Thyroid gland (tissue), 4 donors: ENCODE measurements at regions not wholly inside any gene's neighbourhood (a gene's known extent, or its start where the extent isn't known, plus 50 kb on each side); places are given as distances from the start of the nearest gene placed in this dataset.

Experiments
- DNase-seq, 2 donors: peaks; one replicate each; pipeline ENCODE4 v3.0.0-alpha.2; 2019
- H3K27ac ChIP-seq, 3 donors: fragments of 200-600 bp; sonication (generic); 1 replicate in 2 of 3; 2 replicates in 1 of 3; pipeline ENCODE4 v1.5.1; 2016 to 2019; ENCODE audit warnings: mild to moderate bottlenecking in 1 of 3, moderate library complexity in 1 of 3
- H3K27me3 ChIP-seq: fragments of 200-600 bp; sonication (generic); one replicate; pipeline ENCODE4 v1.5.1; 2019
- H3K36me3 ChIP-seq, 2 donors: fragments of 200-600 bp; sonication (generic); one replicate each; pipeline ENCODE4 v1.5.1; 2016 to 2019
- H3K4me1 ChIP-seq, 2 donors: fragments of 200-600 bp; sonication (generic); one replicate each; pipeline ENCODE4 v1.5.1; 2017 to 2019
- H3K4me3 ChIP-seq, 3 donors: fragments of 200-600 bp; sonication (generic); replicated peaks in 1 of 3; 1 replicate in 2 of 3; 2 replicates in 1 of 3; pipeline ENCODE4 v1.5.1; 2016; ENCODE audit warnings: mild to moderate bottlenecking in 1 of 3
- H3K9me3 ChIP-seq: fragments of 200-600 bp; sonication (generic); one replicate; pipeline ENCODE4 v1.5.1; 2017
- POLR2A ChIP-seq, 2 donors: fragments of 450-650 bp; IDR thresholded peaks; one replicate each; pipeline ENCODE4 v1.6.1; 2017; ENCODE audit warnings: antibody characterized with exemption in 2 of 2, mild to moderate bottlenecking in 2 of 2, moderate library complexity in 1 of 2
- WGBS, 2 donors: methylation state at CpG; one replicate each; pipeline ENCODE4 v1.1.5; 2017; 5-methylcytosine and 5-hydroxymethylcytosine counted together
- intact Hi-C: fragments of 100-400 bp; cut with DNase I; formaldehyde crosslinking; loops from one replicate; pipeline ENCODE4 v1.15.1; 2023
- TF ChIP-seq, protein P1 (sequence below), 6 experiments: fragments of 200-600 bp in 3 of 6; fragments of 450-650 bp in 3 of 6; sonication (generic) in 3 of 6; IDR thresholded peaks; one replicate each; pipeline ENCODE4 v1.5.1; 2016 to 2019; ENCODE audit warnings: antibody characterized with exemption in 6 of 6, mild to moderate bottlenecking in 2 of 6, inconsistent platforms in 1 of 6, moderate library complexity in 1 of 6

DNA sequence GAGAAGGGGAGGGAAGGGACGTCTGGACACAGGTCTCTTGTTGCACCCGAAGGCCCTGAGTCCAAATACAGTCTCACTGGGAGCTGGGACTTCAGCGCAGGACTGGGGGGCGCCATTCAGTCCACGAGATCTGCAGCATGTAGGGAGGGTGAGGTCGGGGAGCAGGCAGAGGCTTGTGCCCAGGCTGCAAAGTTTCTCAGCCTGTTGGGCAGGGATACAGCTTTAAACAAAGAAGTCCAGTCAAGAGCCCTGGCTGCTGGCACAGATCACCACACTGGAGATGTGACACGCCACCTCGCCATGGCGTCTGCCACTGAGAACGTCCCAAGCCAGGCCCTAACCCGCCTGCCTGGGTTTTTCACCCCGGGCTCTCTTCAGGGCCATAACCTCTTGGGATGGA lies 256.6 kb downstream of the DLL1 start:
- no peak for DNase-seq
- 86 to 96% methylated on average over 6 to 12 of the region's 12 CpGs for WGBS, 2 donors
- Histone ChIP-seq H3K9me3 (no peaks in the 10 kb centered on the region), H3K4me1 (no peaks in the 10 kb centered on the region), H3K4me3 (no peak overlapping the region), H3K27ac (no peak overlapping the region), H3K36me3 (no peaks in the 10 kb centered on the region), H3K27me3 (no peaks in the 10 kb centered on the region)
- intact Hi-C loops = no loop called here
- no peak for TF ChIP-seq POLR2A (IDR thresholded peaks at IDR 0.05)
- TF ChIP-seq, protein P1, sequence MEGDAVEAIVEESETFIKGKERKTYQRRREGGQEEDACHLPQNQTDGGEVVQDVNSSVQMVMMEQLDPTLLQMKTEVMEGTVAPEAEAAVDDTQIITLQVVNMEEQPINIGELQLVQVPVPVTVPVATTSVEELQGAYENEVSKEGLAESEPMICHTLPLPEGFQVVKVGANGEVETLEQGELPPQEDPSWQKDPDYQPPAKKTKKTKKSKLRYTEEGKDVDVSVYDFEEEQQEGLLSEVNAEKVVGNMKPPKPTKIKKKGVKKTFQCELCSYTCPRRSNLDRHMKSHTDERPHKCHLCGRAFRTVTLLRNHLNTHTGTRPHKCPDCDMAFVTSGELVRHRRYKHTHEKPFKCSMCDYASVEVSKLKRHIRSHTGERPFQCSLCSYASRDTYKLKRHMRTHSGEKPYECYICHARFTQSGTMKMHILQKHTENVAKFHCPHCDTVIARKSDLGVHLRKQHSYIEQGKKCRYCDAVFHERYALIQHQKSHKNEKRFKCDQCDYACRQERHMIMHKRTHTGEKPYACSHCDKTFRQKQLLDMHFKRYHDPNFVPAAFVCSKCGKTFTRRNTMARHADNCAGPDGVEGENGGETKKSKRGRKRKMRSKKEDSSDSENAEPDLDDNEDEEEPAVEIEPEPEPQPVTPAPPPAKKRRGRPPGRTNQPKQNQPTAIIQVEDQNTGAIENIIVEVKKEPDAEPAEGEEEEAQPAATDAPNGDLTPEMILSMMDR (IDR thresholded peaks at IDR 0.05) = no peak

- intact Hi-C loops = no loop called here
- Histone ChIP-seq H3K4me3 (no peak overlapping the region), H3K4me1 (no peaks in the 10 kb centered on the region), H3K27ac (no peak overlapping the region), H3K9me3 (no peaks in the 10 kb centered on the region), H3K27me3 (no peaks in the 10 kb centered on the region), H3K36me3 (no peaks in the 10 kb centered on the region)
- DNase-seq = no peak
- WGBS, 2 donors = 91 to 99% methylated on average over 4 of the region's 4 CpGs
- TF ChIP-seq, protein P1 (IDR thresholded peaks at IDR 0.05) = no peak
Observed at GRCh38 chr6:170033666-170034065, 257.2 kb downstream of the DLL1 start.

- H3K4me3 ChIP-seq = no peak overlapping the region
- no peaks in the 10 kb centered on the region for H3K27me3 ChIP-seq
- no peaks in the 10 kb centered on the region for H3K36me3 ChIP-seq
- intact Hi-C loops = no loop called here
- TF ChIP-seq, protein P1 (IDR thresholded peaks at IDR 0.05) = no peak
- no peak for TF ChIP-seq POLR2A (IDR thresholded peaks at IDR 0.05)
- H3K27ac ChIP-seq = no peak overlapping the region
- 91 to 95% methylated on average over 9 of the region's 9 CpGs for WGBS, 2 donors
- H3K9me3 ChIP-seq = no peaks in the 10 kb centered on the region
- DNase-seq = no peak
- H3K4me1 ChIP-seq = no peaks in the 10 kb centered on the region
Observed at GRCh38 chr6:170032706-170033309, 258.1 kb downstream of the DLL1 start.

DNA sequence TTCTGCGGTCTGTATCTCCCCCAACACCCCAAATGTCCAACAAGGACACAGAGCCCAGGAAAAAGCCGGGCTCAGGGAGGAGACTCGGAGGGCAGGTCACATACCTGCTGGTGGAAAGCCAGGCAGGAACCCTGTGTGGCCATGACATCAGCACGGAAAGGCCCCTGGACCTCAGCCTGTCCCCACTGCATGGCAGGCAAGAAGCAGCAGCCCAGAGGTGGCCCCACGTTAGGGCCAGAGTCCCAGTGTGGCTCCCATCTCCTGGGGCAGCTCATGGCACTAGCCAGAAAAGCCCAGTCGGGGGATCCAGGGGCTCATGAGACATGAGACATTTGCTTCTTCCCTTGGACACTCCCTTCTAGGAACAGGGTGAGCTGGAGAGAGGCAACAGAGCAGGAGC lies 258.7 kb downstream of the DLL1 start:
- Histone ChIP-seq H3K9me3 (no peaks in the 10 kb centered on the region), H3K4me1 (peaks cover 0 to 2% of the 10 kb centered on the region in 2 donors), H3K4me3 (no peak overlapping the region), H3K36me3 (no peaks in the 10 kb centered on the region), H3K27ac (no peak overlapping the region), H3K27me3 (no peaks in the 10 kb centered on the region)
- 84 to 93% methylated on average over 5 to 6 of the region's 6 CpGs for WGBS, 2 donors
- TF ChIP-seq, protein P1 (IDR thresholded peaks at IDR 0.05) = no peak
- TF ChIP-seq POLR2A (IDR thresholded peaks at IDR 0.05) = no peak
- no peak for DNase-seq
- intact Hi-C loops = no loop called here

- Histone ChIP-seq H3K4me3 (no peak overlapping the region), H3K27me3 (no peaks in the 10 kb centered on the region), H3K27ac (no peak overlapping the region), H3K4me1 (peaks cover 0 to 7% of the 10 kb centered on the region in 2 donors), H3K36me3 (no peaks in the 10 kb centered on the region), H3K9me3 (no peaks in the 10 kb centered on the region)
- TF ChIP-seq POLR2A (IDR thresholded peaks at IDR 0.05) = no peak
- TF ChIP-seq, protein P1 (IDR thresholded peaks at IDR 0.05) = no peak
- DNase-seq = no peak
- 91 to 93% methylated on average over 6 to 11 of the region's 11 CpGs for WGBS, 2 donors
- intact Hi-C loops = no loop called here
Observed at GRCh38 chr6:170031684-170032121, 259.2 kb downstream of the DLL1 start.
